SK-N-SH (cell line): ENCODE measurements at regions not wholly inside any gene's neighbourhood (a gene's known extent, or its start where the extent isn't known, plus 50 kb on each side); places are given as distances from the start of the nearest gene placed in this dataset.

Source experiments
- CTCF ChIA-PET: fragments of 300-600, 350-600 bp; formaldehyde crosslinking; extraction: SDS; loops from one replicate; lab custom pipeline; 2021; lab: Yijun Ruan, JAX
- POLR2A ChIA-PET: fragments of 350-600 bp; sonication (Branson Sonifier 250); formaldehyde crosslinking; extraction: SDS; loops from one replicate; lab custom pipeline; 2020; ENCODE audit warnings: antibody characterized with exemption, inconsistent platforms; lab: Yijun Ruan, JAX
- DNase-seq: peaks from one replicate; pipeline ENCODE4 v3.0.0; 2012
- H2AFZ ChIP-seq: fragments of 200-600 bp; sonication (generic); 2 replicates; pipeline ENCODE4 v1.8.1; 2016; ENCODE audit warnings: antibody characterized with exemption, mild to moderate bottlenecking, low read depth
- H3F3A ChIP-seq: fragments of 200-600 bp; sonication (generic); replicated peaks from 2 replicates; pipeline ENCODE3; 2016; ENCODE audit warnings: antibody characterized with exemption, mild to moderate bottlenecking; ENCODE audit not compliant: insufficient read depth
- H3K27ac ChIP-seq, 2 experiments: fragments of 200-500 bp in 1 of 2; fragments of 200-600 bp in 1 of 2; sonication (Bioruptor generic) in 1 of 2; sonication (generic), shearing (Covaris generic) in 1 of 2; 2 replicates each; pipeline versions ENCODE4 v1.5.1 to v1.6.1; 2014 to 2016; ENCODE audit warnings: low read depth in 2 of 2, inconsistent platforms in 1 of 2, low read length in 1 of 2, mild to moderate bottlenecking in 1 of 2, mixed read lengths in 1 of 2
- H3K27me3 ChIP-seq: fragments of 200-600 bp; sonication (generic), shearing (Covaris generic); 2 replicates; pipeline ENCODE4 v1.6.1; 2016; ENCODE audit warnings: mixed run types; ENCODE audit not compliant: insufficient read depth
- H3K36me3 ChIP-seq, 2 experiments: fragments of 200-500 bp in 1 of 2; fragments of 200-600 bp in 1 of 2; sonication (Bioruptor generic) in 1 of 2; sonication (generic) in 1 of 2; replicated peaks in 1 of 2; 2 replicates each; pipeline versions ENCODE3 to v1.5.1; 2014 to 2016; ENCODE audit warnings: low read length in 1 of 2, mild to moderate bottlenecking in 1 of 2; ENCODE audit not compliant: insufficient read depth in 2 of 2, control insufficient read depth in 1 of 2
- H3K4me1 ChIP-seq, 2 experiments: fragments of 200-500 bp in 1 of 2; fragments of 200-600 bp in 1 of 2; sonication (Bioruptor generic) in 1 of 2; sonication (generic), shearing (Covaris generic) in 1 of 2; 2 replicates each; pipeline versions ENCODE4 v1.5.1 to v1.6.1; 2014 to 2016; ENCODE audit warnings: low read depth in 1 of 2, low read length in 1 of 2, mixed run types in 1 of 2; ENCODE audit not compliant: insufficient read depth in 2 of 2, control insufficient read depth in 1 of 2
- H3K4me2 ChIP-seq: fragments of 200-600 bp; sonication (generic), shearing (Covaris generic); 2 replicates; pipeline ENCODE4 v1.6.1; 2017; ENCODE audit warnings: mixed run types
- H3K4me3 ChIP-seq, 2 experiments: fragments of 200-500 bp in 1 of 2; fragments of 200-600 bp in 1 of 2; sonication (Bioruptor generic) in 1 of 2; sonication (generic), shearing (Covaris generic) in 1 of 2; 2 replicates each; pipeline versions ENCODE4 v1.5.1 to v1.8.1; 2014 to 2016; ENCODE audit warnings: low read depth in 2 of 2, inconsistent platforms in 1 of 2, low read length in 1 of 2, mild to moderate bottlenecking in 1 of 2, mixed read lengths in 1 of 2, moderate library complexity in 1 of 2
- H3K79me2 ChIP-seq: fragments of 200-600 bp; sonication (generic); 2 replicates; pipeline ENCODE4 v1.8.1; 2017; ENCODE audit warnings: mild to moderate bottlenecking; ENCODE audit not compliant: insufficient read depth
- H3K9ac ChIP-seq: fragments of 200-600 bp; sonication (generic); 2 replicates; pipeline ENCODE4 v1.6.1; 2017; ENCODE audit warnings: mixed run types
- H3K9me2 ChIP-seq: fragments of 200-600 bp; sonication (generic); 2 replicates; pipeline ENCODE4 v1.6.1; 2017; ENCODE audit warnings: mixed run types
- H3K9me3 ChIP-seq: fragments of 200-600 bp; sonication (generic); 2 replicates; pipeline ENCODE4 v1.6.1; 2017; ENCODE audit warnings: mixed run types, mild to moderate bottlenecking, moderate library complexity
- H4K20me1 ChIP-seq: fragments of 200-600 bp; sonication (generic); 2 replicates; pipeline ENCODE4 v1.6.1; 2017; ENCODE audit warnings: mild to moderate bottlenecking, mixed run types; ENCODE audit not compliant: insufficient read depth
- CHD2 ChIP-seq: fragments of 150-350 bp; IDR thresholded peaks from 2 replicates; pipeline ENCODE4 v1.6.1; 2018; ENCODE audit warnings: low read length; ENCODE audit not compliant: partially characterized antibody
- MXI1 ChIP-seq: IDR thresholded peaks from 2 replicates; pipeline ENCODE4 v1.6.1; 2012; ENCODE audit warnings: mild to moderate bottlenecking, low read depth, low read length, improper control_type of control experiment
- NRF1 ChIP-seq: IDR thresholded peaks from 2 replicates; pipeline ENCODE4 v1.6.1; 2012; ENCODE audit warnings: low read depth, mild to moderate bottlenecking, low read length
- POLR2AphosphoS5 ChIP-seq: IDR thresholded peaks from 2 replicates; pipeline ENCODE4 v1.6.1; 2012; ENCODE audit warnings: low read depth, low read length
- RAD21 ChIP-seq: IDR thresholded peaks from 2 replicates; pipeline ENCODE4 v1.6.1; 2012; ENCODE audit warnings: mild to moderate bottlenecking, low read length
- RFX5 ChIP-seq: IDR thresholded peaks from 2 replicates; pipeline ENCODE4 v1.6.1; 2012; ENCODE audit warnings: mild to moderate bottlenecking, improper control_type of control experiment, low read length
- RXRA ChIP-seq: IDR thresholded peaks from 2 replicates; pipeline ENCODE4 v1.4.0; 2012; ENCODE audit warnings: low read depth, mild to moderate bottlenecking, borderline replicate concordance
- SMC3 ChIP-seq: IDR thresholded peaks from 2 replicates; pipeline ENCODE4 v1.6.1; 2012; ENCODE audit warnings: low read depth, low read length, improper control_type of control experiment
- TAF1 ChIP-seq: IDR thresholded peaks from 2 replicates; pipeline ENCODE4 v1.6.1; 2012; ENCODE audit warnings: low read depth, mild to moderate bottlenecking, low read length, moderate library complexity, borderline replicate concordance
- TCF12 ChIP-seq: IDR thresholded peaks from 2 replicates; pipeline ENCODE4 v1.4.0; 2012
- TEAD4 ChIP-seq: IDR thresholded peaks from 2 replicates; pipeline ENCODE4 v1.4.0; 2012; ENCODE audit warnings: mild to moderate bottlenecking, borderline replicate concordance; ENCODE audit not compliant: insufficient read depth
- WGBS: methylation state at CpG from one replicate; pipeline ENCODE4 v1.1.6; 2017; ENCODE audit warnings: low lambda C conversion rate; 5-methylcytosine and 5-hydroxymethylcytosine counted together
- TF ChIP-seq, protein P1 (sequence below): IDR thresholded peaks from 2 replicates; pipeline ENCODE4 v1.4.0; 2012; ENCODE audit warnings: low read depth, borderline replicate concordance
- TF ChIP-seq, protein P2 (sequence below): fragments of 200-600 bp; sonication (generic); IDR thresholded peaks from 2 replicates; pipeline ENCODE4 v1.6.1; 2017; ENCODE audit warnings: antibody characterized with exemption, mild to moderate bottlenecking, moderate library complexity
- TF ChIP-seq, protein P3 (sequence below): IDR thresholded peaks from 2 replicates; pipeline ENCODE4 v1.4.0; 2012; ENCODE audit warnings: low read depth, borderline replicate concordance
- TF ChIP-seq, protein P4 (sequence below): IDR thresholded peaks from 2 replicates; pipeline ENCODE4 v1.4.0; 2012; ENCODE audit warnings: low read depth
- TF ChIP-seq, protein P5 (sequence below): IDR thresholded peaks from 2 replicates; pipeline ENCODE4 v1.6.1; 2012; ENCODE audit warnings: mild to moderate bottlenecking, low read depth, low read length, moderate library complexity
- TF ChIP-seq, protein P6 (sequence below): fragments of 150-350 bp; IDR thresholded peaks from 2 replicates; pipeline ENCODE4 v1.6.1; 2016; ENCODE audit warnings: mild to moderate bottlenecking, low read depth, low read length

DNA sequence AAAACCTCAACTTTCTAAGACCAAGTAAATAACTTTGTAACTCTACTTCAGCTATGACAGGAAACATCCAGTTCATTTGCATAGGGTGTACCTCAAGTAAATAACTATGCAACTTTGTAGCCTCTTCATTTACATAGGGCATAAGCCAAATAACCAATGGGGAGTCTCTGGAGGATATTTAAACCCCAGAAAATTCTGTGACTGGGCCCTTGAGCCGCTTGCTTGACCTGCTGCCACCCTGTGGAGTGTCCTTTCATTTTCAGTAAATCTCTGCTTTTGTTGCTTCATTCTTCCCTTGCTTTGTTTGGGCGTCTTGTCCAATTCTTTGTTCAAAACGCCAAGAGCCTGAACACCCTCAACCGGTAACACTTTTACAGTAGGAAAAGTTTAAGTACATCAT lies 1112.7 kb upstream of the NRXN1 start:
- no peak overlapping the region for H3K4me2 ChIP-seq
- 38% methylated on average over 4 of the region's 4 CpGs for whole genome bisulfite sequencing
- no peaks in the 10 kb centered on the region for H3K27me3 ChIP-seq
- POLR2A ChIA-PET = no interaction called here
- CTCF ChIA-PET = no interaction called here
- no peaks in the 10 kb centered on the region; a peak in 1 of 4 replicates for H3K4me1 ChIP-seq
- H3K9me2 ChIP-seq = no peaks in the 10 kb centered on the region
- H4K20me1 ChIP-seq = no peaks in the 10 kb centered on the region
- no peaks in the 10 kb centered on the region for H3K9me3 ChIP-seq
- no peak overlapping the region for H3K4me3 ChIP-seq
- no peak overlapping the region for H3K27ac ChIP-seq
- H3F3A ChIP-seq = no peaks in the 10 kb centered on the region
- TF ChIP-seq, protein P1, sequence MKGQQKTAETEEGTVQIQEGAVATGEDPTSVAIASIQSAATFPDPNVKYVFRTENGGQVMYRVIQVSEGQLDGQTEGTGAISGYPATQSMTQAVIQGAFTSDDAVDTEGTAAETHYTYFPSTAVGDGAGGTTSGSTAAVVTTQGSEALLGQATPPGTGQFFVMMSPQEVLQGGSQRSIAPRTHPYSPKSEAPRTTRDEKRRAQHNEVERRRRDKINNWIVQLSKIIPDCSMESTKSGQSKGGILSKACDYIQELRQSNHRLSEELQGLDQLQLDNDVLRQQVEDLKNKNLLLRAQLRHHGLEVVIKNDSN = no peak
- TF ChIP-seq, protein P2, sequence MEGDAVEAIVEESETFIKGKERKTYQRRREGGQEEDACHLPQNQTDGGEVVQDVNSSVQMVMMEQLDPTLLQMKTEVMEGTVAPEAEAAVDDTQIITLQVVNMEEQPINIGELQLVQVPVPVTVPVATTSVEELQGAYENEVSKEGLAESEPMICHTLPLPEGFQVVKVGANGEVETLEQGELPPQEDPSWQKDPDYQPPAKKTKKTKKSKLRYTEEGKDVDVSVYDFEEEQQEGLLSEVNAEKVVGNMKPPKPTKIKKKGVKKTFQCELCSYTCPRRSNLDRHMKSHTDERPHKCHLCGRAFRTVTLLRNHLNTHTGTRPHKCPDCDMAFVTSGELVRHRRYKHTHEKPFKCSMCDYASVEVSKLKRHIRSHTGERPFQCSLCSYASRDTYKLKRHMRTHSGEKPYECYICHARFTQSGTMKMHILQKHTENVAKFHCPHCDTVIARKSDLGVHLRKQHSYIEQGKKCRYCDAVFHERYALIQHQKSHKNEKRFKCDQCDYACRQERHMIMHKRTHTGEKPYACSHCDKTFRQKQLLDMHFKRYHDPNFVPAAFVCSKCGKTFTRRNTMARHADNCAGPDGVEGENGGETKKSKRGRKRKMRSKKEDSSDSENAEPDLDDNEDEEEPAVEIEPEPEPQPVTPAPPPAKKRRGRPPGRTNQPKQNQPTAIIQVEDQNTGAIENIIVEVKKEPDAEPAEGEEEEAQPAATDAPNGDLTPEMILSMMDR = 0 out of 2 replicates have a peak, but pooled peaks have one; percentile 21
- no peak for TF ChIP-seq TCF12
- TF ChIP-seq RAD21 = no peak; the same call in 1 of the 2 replicates
- no peak for DNase-seq
- H3K79me2 ChIP-seq = no peaks in the 10 kb centered on the region
- H3K36me3 ChIP-seq = no peaks in the 10 kb centered on the region
- no peak overlapping the region for H3K9ac ChIP-seq
- H2AFZ ChIP-seq = no peak overlapping the region

DNA sequence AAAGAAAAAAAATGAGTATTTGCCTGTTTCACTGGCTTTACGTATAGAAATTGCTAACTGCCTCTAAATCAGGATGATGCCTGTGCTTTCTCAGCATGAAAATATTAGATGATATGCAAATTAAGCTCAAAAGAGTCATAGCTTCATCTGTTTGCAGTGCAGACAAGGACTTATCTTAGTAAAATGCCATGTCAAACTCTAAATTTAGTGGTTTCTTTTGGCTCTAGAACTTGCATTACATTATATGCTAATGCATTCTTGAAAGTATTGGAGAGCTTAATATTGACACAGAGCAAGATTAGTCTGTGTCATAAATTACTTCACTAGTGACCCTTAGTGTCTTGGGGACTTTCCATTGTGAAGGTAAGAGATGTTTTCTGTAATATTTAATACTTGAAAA lies 1109.1 kb upstream of the NRXN1 start:
- Histone ChIP-seq H3K9me3 (no peaks in the 10 kb centered on the region), H4K20me1 (no peaks in the 10 kb centered on the region), H3K4me2 (no peak overlapping the region), H3K27ac (no peak overlapping the region), H3K79me2 (no peaks in the 10 kb centered on the region), H3K27me3 (no peaks in the 10 kb centered on the region), H3K36me3 (no peaks in the 10 kb centered on the region), H3K9me2 (no peaks in the 10 kb centered on the region), H3K9ac (no peak overlapping the region), H3K4me3 (no peak overlapping the region), H2AFZ (0 out of 2 replicates have a peak overlapping the region, but pooled peaks have one; percentile 48), H3K4me1 (no peaks in the 10 kb centered on the region; a peak in 1 of 4 replicates), H3F3A (no peaks in the 10 kb centered on the region)
- WGBS = 43% methylated on average over 1 of the region's 1 CpG
- ChIA-PET POLR2A (no interaction called here), CTCF (no interaction called here)
- DNase-seq = no peak
- TF ChIP-seq, protein P3, sequence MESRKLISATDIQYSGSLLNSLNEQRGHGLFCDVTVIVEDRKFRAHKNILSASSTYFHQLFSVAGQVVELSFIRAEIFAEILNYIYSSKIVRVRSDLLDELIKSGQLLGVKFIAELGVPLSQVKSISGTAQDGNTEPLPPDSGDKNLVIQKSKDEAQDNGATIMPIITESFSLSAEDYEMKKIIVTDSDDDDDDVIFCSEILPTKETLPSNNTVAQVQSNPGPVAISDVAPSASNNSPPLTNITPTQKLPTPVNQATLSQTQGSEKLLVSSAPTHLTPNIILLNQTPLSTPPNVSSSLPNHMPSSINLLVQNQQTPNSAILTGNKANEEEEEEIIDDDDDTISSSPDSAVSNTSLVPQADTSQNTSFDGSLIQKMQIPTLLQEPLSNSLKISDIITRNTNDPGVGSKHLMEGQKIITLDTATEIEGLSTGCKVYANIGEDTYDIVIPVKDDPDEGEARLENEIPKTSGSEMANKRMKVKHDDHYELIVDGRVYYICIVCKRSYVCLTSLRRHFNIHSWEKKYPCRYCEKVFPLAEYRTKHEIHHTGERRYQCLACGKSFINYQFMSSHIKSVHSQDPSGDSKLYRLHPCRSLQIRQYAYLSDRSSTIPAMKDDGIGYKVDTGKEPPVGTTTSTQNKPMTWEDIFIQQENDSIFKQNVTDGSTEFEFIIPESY = no peak
- TF ChIP-seq MXI1 (no peak), TEAD4 (no peak), POLR2AphosphoS5 (no peak), RAD21 (no peak), CHD2 (no peak), RXRA (no peak), RFX5 (no peak), NRF1 (no peak), SMC3 (no peak), TAF1 (no peak)
- TF ChIP-seq, protein P4, sequence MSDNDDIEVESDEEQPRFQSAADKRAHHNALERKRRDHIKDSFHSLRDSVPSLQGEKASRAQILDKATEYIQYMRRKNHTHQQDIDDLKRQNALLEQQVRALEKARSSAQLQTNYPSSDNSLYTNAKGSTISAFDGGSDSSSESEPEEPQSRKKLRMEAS = no peak
- TF ChIP-seq, protein P5, sequence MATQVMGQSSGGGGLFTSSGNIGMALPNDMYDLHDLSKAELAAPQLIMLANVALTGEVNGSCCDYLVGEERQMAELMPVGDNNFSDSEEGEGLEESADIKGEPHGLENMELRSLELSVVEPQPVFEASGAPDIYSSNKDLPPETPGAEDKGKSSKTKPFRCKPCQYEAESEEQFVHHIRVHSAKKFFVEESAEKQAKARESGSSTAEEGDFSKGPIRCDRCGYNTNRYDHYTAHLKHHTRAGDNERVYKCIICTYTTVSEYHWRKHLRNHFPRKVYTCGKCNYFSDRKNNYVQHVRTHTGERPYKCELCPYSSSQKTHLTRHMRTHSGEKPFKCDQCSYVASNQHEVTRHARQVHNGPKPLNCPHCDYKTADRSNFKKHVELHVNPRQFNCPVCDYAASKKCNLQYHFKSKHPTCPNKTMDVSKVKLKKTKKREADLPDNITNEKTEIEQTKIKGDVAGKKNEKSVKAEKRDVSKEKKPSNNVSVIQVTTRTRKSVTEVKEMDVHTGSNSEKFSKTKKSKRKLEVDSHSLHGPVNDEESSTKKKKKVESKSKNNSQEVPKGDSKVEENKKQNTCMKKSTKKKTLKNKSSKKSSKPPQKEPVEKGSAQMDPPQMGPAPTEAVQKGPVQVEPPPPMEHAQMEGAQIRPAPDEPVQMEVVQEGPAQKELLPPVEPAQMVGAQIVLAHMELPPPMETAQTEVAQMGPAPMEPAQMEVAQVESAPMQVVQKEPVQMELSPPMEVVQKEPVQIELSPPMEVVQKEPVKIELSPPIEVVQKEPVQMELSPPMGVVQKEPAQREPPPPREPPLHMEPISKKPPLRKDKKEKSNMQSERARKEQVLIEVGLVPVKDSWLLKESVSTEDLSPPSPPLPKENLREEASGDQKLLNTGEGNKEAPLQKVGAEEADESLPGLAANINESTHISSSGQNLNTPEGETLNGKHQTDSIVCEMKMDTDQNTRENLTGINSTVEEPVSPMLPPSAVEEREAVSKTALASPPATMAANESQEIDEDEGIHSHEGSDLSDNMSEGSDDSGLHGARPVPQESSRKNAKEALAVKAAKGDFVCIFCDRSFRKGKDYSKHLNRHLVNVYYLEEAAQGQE = no peak
- TF ChIP-seq, protein P1 = no peak
- TF ChIP-seq, protein P6, sequence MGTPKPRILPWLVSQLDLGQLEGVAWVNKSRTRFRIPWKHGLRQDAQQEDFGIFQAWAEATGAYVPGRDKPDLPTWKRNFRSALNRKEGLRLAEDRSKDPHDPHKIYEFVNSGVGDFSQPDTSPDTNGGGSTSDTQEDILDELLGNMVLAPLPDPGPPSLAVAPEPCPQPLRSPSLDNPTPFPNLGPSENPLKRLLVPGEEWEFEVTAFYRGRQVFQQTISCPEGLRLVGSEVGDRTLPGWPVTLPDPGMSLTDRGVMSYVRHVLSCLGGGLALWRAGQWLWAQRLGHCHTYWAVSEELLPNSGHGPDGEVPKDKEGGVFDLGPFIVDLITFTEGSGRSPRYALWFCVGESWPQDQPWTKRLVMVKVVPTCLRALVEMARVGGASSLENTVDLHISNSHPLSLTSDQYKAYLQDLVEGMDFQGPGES = no peak
